IPS-15b (cell line): ENCODE measurements at regions not wholly inside any gene's neighbourhood (a gene's known extent, or its start where the extent isn't known, plus 50 kb on each side); places are given as distances from the start of the nearest gene placed in this dataset.
"Not testable (repeated sequence)": the region's sequence is repeated elsewhere in the genome, so short reads cannot be mapped to it uniquely, and the experiment has no call there.

Source experiments
- H3K27me3 ChIP-seq: one replicate; pipeline ENCODE4 v1.6.1; 2013; ENCODE audit warnings: low read length; ENCODE audit not compliant: control insufficient read depth, insufficient read depth
- H3K36me3 ChIP-seq: one replicate; pipeline ENCODE4 v1.6.1; 2013; ENCODE audit warnings: low read length; ENCODE audit not compliant: control insufficient read depth, insufficient read depth
- H3K4me1 ChIP-seq: one replicate; pipeline ENCODE4 v1.6.1; 2013; ENCODE audit warnings: mild to moderate bottlenecking, low read length; ENCODE audit not compliant: control insufficient read depth, insufficient read depth
- H3K4me3 ChIP-seq: one replicate; pipeline ENCODE4 v1.5.1; 2013; ENCODE audit warnings: low read depth, low read length
- H3K9ac ChIP-seq: one replicate; pipeline ENCODE4 v1.6.1; 2013; ENCODE audit warnings: low read depth, mild to moderate bottlenecking, low read length
- H3K9me3 ChIP-seq: one replicate; pipeline ENCODE4 v1.6.1; 2013; ENCODE audit warnings: mild to moderate bottlenecking, low read length; ENCODE audit not compliant: control insufficient read depth, insufficient read depth

DNA sequence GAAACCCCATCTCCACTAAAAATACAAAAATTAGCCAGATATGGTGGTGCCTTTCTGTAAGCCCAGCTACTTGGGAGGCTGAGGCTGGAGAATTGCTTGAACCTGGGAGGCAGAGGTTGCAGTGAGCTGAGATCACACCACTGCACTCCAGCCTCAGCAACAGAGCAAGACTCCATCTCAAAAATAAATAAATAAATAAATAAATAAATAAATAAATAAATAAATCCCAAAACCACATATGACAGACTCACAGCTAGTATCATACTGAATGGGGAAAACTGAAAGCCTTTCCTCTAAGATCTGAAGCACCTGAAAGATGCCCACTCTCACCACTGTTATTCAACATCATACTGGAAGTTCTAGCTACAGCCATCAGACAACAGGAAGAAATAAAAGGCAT is 97.3 kb downstream of the TTC6 start:
- not testable (repeated sequence) for H3K36me3 ChIP-seq, H3K4me1 ChIP-seq, H3K4me3 ChIP-seq, H3K27me3 ChIP-seq, H3K9ac ChIP-seq, H3K9me3 ChIP-seq

DNA sequence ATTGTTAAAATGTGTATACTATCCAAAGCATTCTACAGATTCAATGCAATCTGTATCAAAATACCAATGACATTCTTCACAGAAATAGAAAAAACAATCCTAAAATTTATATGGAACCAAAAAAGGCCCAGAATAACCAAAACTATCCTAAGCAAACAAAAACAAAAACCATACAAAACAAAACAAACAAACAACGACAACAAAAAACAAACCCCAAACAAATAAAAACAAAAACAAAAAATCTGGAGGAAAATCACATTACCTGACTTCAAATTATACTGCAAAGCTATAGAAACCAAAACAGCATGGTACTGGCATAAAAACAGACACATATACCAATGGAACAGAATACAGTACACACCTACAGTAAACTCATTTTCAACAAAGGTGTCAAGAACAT is 98.0 kb downstream of the TTC6 start:
- H3K27me3 ChIP-seq, H3K36me3 ChIP-seq, H3K4me1 ChIP-seq, H3K9ac ChIP-seq, H3K9me3 ChIP-seq, H3K4me3 ChIP-seq: not testable (repeated sequence)

DNA sequence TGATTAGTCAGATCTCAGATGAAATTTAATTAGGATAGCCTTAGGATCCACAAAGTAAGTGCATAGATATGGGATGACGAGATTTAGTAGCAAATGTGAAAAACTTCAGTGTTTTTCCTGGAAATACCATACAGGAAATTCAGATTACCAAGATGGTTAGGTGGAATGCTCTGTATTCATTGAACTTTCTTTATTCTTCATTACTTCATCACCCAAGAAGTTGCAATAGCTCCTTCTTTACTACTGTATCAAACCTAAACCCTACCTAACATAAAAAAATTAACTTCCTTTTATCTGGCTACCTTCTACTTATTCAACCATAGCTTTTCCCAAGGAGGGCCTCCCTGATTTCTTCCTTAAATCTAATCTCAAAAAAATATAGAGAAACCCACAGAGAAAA is 100.4 kb downstream of the TTC6 start:
- no peaks in the 10 kb centered on the region for H3K9me3 ChIP-seq
- no peaks in the 10 kb centered on the region for H3K4me1 ChIP-seq
- no peak overlapping the region for H3K9ac ChIP-seq
- no peak overlapping the region for H3K4me3 ChIP-seq
- no peaks in the 10 kb centered on the region for H3K27me3 ChIP-seq
- no peaks in the 10 kb centered on the region for H3K36me3 ChIP-seq

DNA sequence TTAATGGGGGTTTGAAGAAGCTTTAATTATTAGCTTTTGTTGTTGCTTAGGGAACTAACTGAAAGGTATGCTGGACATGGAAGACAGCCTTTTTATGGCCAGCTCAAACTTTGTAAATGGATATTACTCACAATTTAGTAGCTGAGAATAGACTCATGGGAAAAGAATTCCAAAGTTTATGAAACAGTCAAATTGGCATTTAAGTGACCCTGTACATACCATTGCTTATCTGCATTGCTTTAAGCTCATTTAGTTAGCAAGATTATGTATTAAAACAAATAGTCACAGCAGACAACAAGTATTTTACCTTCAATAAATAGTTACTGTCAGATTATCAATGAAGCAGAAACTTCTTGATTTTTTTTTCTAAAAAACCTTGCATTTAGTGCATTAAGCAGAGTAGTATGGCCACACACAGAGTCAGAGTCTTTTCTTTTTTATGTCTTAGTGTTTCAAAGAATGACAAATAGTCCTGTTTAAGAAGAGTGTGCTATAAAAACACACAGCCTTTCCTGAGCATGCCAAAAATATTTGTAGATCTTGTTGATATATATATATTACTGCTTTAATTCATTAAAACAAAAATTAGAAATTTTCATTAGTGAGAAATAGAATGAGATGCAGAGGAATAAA is 102.2 kb downstream of the TTC6 start:
- no peak overlapping the region for H3K4me3 ChIP-seq
- no peaks in the 10 kb centered on the region for H3K4me1 ChIP-seq
- H3K9me3 ChIP-seq = no peaks in the 10 kb centered on the region
- H3K9ac ChIP-seq = no peak overlapping the region
- no peaks in the 10 kb centered on the region for H3K27me3 ChIP-seq
- no peaks in the 10 kb centered on the region for H3K36me3 ChIP-seq

DNA sequence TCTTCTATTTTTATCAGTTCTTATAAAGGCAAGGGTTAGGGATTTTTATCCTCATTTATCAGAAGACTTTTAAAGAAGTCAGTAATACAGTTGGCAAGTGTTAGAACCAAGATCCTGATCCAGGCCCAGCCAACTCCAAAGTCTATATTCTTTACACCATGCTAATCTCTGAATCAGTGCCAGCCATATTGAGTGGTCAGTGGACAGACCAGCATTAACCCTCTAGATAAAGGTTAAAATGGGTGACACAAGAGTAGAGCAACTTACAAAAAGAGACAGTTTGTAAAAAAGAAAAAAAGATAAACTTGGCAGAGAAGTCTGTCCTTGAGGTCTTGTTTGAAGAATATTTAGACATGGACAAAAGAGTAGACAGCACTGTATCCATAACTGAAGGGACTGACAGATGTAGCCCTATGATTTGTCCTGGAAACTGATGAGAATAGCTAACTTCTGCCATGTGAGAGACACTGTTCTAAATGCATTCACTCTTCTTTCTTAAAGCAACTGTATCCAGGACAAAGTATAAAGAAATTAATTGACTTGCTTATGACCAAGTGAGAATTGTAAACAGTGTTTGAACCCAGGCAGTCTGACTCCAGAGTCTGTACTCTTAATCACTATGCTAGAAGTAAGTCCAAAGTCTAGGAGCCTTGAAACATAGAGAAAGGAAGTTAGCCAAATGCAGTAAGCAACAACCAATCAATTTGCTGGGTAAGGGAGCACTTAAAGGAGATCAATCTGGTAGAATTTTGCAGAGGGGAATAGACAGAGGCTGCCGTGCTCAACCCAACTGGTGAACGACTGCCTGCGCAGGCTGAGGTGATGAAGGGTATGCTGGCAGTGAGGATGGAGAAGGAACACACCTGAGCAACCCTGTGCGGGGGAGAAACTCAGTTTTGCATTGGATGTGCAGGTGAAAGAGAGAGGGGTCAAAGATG is 103.7 kb downstream of the TTC6 start:
- no peaks in the 10 kb centered on the region for H3K9me3 ChIP-seq
- H3K36me3 ChIP-seq = no peaks in the 10 kb centered on the region
- no peak overlapping the region for H3K4me3 ChIP-seq
- H3K27me3 ChIP-seq = no peaks in the 10 kb centered on the region
- no peak overlapping the region for H3K9ac ChIP-seq
- no peaks in the 10 kb centered on the region for H3K4me1 ChIP-seq

DNA sequence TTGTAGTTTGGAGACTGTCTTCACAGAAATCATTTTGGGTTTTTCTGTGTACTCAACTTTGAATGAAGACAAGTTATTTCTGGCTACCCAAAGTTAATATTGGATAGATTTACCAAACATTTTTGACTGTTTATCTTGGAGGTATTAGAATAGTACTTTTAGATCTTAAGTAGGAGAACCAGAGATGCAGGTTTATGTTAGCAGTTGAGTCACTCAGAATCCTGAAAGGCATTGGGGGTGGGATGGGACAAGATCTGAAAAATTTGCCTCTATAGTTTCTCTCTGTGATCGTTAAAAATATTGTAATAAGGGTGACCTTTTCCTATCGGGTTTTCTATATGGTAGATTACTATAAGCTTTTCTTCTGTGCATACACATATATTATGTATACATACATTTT is 112.3 kb downstream of the TTC6 start:
- Histone ChIP-seq H3K27me3 (no peaks in the 10 kb centered on the region), H3K9me3 (no peaks in the 10 kb centered on the region), H3K4me3 (no peak overlapping the region), H3K9ac (no peak overlapping the region), H3K36me3 (no peaks in the 10 kb centered on the region), H3K4me1 (no peaks in the 10 kb centered on the region)

DNA sequence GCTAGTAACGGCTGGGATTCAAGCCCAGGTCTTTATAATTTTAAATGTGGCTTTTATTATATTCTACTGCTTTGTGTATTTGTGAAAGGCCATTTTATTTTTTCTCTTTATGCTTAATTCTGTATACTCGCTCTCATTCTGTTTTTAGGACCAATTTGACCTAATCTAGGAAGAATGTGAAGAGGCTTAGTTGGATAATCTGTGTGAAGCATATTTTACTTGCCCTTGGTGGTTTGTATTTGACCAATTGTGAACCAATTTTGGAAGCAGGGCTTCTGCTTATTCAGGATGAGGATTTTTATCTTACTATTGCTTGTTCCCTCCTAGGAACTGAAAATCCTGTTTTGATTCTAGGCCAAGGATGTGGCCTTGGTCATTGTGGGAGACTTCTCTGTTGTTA is 113.1 kb downstream of the TTC6 start:
- no peaks in the 10 kb centered on the region for H3K36me3 ChIP-seq
- no peak overlapping the region for H3K4me3 ChIP-seq
- H3K9ac ChIP-seq = no peak overlapping the region
- no peaks in the 10 kb centered on the region for H3K27me3 ChIP-seq
- H3K9me3 ChIP-seq = no peaks in the 10 kb centered on the region
- H3K4me1 ChIP-seq = no peaks in the 10 kb centered on the region

DNA sequence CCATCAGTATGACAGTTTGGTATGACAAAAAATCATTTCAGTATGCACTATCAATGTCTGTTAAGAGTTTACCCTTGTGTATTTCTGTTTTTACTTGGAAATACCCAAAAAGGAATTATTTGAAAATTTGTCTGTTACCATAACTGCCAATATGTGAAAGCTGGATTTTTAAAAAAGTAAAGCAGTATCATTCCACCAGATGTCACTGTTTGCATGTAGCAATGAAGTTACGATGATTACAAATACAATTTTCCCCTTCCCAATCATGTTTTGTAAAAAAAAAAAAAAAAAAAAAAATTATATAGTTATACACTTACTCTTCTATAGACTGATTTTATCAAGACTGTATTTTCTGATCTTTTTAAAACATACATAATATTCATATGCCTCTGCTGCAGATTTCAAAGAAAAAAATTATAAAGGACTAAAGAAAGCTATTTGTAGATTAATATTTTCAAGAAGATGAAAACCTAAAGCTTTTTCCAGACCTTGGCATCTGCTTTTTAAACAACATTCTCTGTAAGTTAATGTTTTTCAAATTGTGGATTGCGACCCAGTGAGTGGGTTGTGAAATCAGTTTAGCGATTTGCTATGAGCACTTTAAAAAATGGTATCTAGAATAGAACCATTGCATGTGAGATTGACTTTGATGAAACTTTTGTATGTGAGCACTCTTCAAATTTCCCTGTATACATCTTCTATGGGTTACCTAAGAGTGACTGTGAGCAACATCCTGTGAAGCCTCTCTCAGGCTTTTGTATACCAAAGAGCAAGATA is 114.2 kb downstream of the TTC6 start:
- H3K4me1 ChIP-seq = no peaks in the 10 kb centered on the region
- H3K9me3 ChIP-seq = no peaks in the 10 kb centered on the region
- no peak overlapping the region for H3K4me3 ChIP-seq
- no peaks in the 10 kb centered on the region for H3K36me3 ChIP-seq
- no peak overlapping the region for H3K9ac ChIP-seq
- H3K27me3 ChIP-seq = no peaks in the 10 kb centered on the region

DNA sequence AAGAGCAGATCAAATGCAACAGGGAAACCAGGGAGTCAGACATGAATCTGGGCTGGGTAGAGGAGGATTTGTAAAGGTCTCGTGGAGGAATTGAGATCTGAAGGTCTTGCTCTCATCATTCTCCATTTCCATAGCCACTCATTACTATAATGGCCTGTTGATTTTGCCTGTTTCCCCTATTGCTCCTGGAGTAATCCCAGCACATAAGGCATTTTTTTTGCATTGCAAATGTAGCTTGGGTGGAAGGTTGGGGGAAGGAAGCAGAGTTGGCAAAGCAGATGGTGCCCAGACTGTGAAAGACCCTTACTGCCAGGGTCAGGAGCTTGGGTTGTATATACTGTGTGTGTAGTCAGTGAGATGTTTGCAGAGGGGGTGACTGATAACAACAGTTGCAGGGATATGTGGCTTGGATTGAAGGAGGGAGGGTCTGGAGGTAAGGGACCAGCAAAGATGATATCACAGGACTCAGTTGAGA is 116.0 kb downstream of the TTC6 start:
- Histone ChIP-seq H3K36me3 (no peaks in the 10 kb centered on the region), H3K4me3 (no peak overlapping the region), H3K27me3 (no peaks in the 10 kb centered on the region), H3K9me3 (no peaks in the 10 kb centered on the region), H3K4me1 (no peaks in the 10 kb centered on the region), H3K9ac (no peak overlapping the region)

DNA sequence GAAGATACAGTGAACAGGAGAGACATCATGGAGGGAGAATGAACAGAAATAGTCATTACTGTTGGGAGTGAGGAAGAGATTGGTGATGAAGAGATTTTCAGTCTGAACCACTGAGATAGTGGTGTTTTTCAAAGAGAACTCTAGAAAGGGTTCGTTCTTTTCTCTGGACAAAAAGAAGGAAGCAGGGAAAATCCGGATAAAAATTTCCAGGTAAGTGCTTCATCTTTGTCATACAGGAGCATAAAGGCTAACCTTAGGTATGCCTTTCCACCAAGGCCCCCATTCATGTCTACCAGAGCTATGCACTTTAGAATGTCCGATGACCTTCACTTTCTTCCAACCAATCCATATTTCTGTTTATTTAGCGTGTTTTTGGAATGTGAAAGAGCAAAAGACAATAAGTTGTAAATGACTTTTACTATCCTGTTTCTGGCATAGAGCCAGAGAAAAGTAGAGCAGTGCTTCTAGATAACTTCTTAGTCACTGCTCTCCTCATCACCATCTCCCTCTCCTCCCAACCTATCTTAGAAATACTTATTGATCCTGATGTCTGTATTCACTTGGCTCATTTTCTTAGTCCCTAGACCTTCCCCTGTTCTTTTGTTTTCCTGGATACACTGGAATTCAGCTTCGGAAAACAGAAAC is 116.5 kb downstream of the TTC6 start:
- no peaks in the 10 kb centered on the region for H3K4me1 ChIP-seq

DNA sequence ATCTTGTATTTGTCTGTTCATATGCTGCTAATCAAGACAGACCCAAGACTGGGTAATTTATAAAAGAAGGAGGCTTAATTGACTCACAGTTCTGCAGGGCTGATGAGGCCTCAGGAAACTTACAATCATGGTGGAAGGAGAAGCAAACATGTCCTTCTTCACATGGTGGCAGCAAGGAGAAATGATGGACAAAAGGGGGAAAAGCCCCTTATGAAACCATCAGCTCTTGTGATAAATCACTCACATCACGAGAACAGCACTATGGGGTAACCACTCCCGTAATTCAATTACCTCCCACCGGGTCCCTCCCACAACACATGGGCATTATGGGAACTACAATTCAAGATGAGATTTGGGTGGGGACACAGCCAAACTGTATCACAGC is 117.0 kb downstream of the TTC6 start:
- not testable (repeated sequence) for H3K27me3 ChIP-seq, H3K4me1 ChIP-seq, H3K9me3 ChIP-seq, H3K4me3 ChIP-seq, H3K36me3 ChIP-seq, H3K9ac ChIP-seq

More for the DNA sequence above, 116.5 kb downstream of the TTC6 start:
- Histone ChIP-seq H3K9ac (no peak overlapping the region), H3K4me3 (no peak overlapping the region), H3K27me3 (no peaks in the 10 kb centered on the region), H3K9me3 (no peaks in the 10 kb centered on the region), H3K36me3 (no peaks in the 10 kb centered on the region)
